ENCODE measurements at regions not wholly inside any gene's neighbourhood (a gene's known extent, or its start where the extent isn't known, plus 50 kb on each side); places are given as distances from the start of the nearest gene placed in this dataset.

DNA sequence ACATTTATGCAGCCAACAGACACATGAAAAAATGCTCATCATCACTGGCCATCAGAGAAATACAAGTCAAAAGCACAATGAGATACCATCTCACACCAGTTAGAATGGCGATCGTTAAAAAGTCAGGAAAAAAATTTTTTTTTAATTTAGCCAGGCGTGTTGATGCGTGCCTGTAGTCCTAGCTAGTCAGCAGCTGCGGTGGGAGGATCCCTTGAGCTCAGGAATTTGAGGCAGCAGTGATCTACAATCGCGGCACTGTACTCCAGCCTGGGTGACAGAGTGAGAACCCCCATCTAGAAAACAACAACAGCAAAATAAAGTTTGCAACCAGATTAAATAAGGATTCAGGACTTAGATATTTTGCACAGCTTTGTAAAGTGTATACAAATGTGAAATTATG lies 65.7 kb upstream of the ALG13 start:
- DNase-seq (no peak), ATAC-seq (ENCODE audit: low read depth) (no peak)
- WGBS, 2 experiments (ENCODE audit: extremely low coverage in 2 of 2, insufficient read length in 1 of 2) = no CpG with 5 or more reads among the region's 7 CpGs
- Histone ChIP-seq H3K4me2 (ENCODE audit: low read depth, low read length) (no peak overlapping the region), H2BK15ac (ENCODE audit: low read depth, low read length) (no peak overlapping the region), H2AK9ac (replicated peaks; ENCODE audit: low read depth, low read length, poor library complexity) (no peak overlapping the region), H3K4me3 (ENCODE audit: insufficient read depth, low read depth, low read length) (no peak overlapping the region), H3K9me3 (ENCODE audit: control insufficient read depth, insufficient read depth, low read length) (no peaks in the 10 kb centered on the region), H3K9me1 (ENCODE audit: insufficient read depth, low read length) (no peaks in the 10 kb centered on the region), H2BK120ac (ENCODE audit: low read depth, low read length) (no peak overlapping the region), H4K20me1 (ENCODE audit: insufficient read depth, low read length) (no peaks in the 10 kb centered on the region), H3K36me3 (ENCODE audit: control insufficient read depth, insufficient read depth, low read length) (no peaks in the 10 kb centered on the region), H3K23ac (ENCODE audit: low read depth, low read length) (no peak overlapping the region), H3K79me1 (ENCODE audit: low read depth in 1 of 2, low read length in 2 of 2) (no peaks in the 10 kb centered on the region), H3K27ac (ENCODE audit: insufficient read depth, low read length) (no peak overlapping the region), H3K4ac (ENCODE audit: low read depth, low read length) (no peak overlapping the region), H2BK5ac (ENCODE audit: low read depth, low read length, poor library complexity, severe bottlenecking) (no peak overlapping the region), H4K5ac (ENCODE audit: low read depth, low read length) (no peak overlapping the region), H3K9ac (ENCODE audit: low read depth, low read length) (no peak overlapping the region), H3K14ac (replicated peaks; ENCODE audit: low read depth, low read length) (no peak overlapping the region), H3K27me3 (ENCODE audit: control insufficient read depth, insufficient read depth, low read length) (no peaks in the 10 kb centered on the region), H3K4me1 (ENCODE audit: control insufficient read depth, insufficient read depth, low read length) (no peaks in the 10 kb centered on the region), H2AK5ac (ENCODE audit: low read depth, low read length) (no peak overlapping the region), H3K56ac (ENCODE audit: extremely low read depth, insufficient read depth, low read length) (no peak overlapping the region), H2AFZ (replicated peaks; ENCODE audit: low read length, poor library complexity) (no peak overlapping the region), H2BK20ac (ENCODE audit: low read depth, low read length) (no peak overlapping the region), H4K8ac (ENCODE audit: low read depth in 2 of 2, low read length in 2 of 2) (no peak overlapping the region), H3K18ac (ENCODE audit: low read depth, low read length) (no peak overlapping the region), H4K91ac (ENCODE audit: insufficient read depth, low read depth, low read length) (no peak overlapping the region)
- POLR2A ChIA-PET (ENCODE audit: unreplicated experiment) = no interaction called here
- CTCF ChIA-PET = no interaction called here
- dilution Hi-C loops (cut with HindIII; ENCODE audit: low sequenced_read_pairs, unreplicated experiment) (no loop called here), intact Hi-C loops (cut with micrococcal nuclease) (no loop called here), in situ Hi-C loops (cut with MboI; ENCODE audit: low sequenced_read_pairs) (no loop called here)
- no peak for TF ChIP-seq POLR2A (IDR thresholded peaks at IDR 0.05; ENCODE audit: low read depth, low read length)
- no peak for TF ChIP-seq RFX5 (IDR thresholded peaks at IDR 0.05; ENCODE audit: low read depth, low read length)
- no peak for TF ChIP-seq NFE2L2 (IDR thresholded peaks at IDR 0.05; ENCODE audit: low read depth, low read length)
- TF ChIP-seq, protein P1, sequence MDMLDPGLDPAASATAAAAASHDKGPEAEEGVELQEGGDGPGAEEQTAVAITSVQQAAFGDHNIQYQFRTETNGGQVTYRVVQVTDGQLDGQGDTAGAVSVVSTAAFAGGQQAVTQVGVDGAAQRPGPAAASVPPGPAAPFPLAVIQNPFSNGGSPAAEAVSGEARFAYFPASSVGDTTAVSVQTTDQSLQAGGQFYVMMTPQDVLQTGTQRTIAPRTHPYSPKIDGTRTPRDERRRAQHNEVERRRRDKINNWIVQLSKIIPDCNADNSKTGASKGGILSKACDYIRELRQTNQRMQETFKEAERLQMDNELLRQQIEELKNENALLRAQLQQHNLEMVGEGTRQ (IDR thresholded peaks at IDR 0.05; ENCODE audit: low read depth, low read length) = no peak
- TF ChIP-seq CHD1 (IDR thresholded peaks at IDR 0.05; ENCODE audit: low read depth, low read length) = no peak
- no peak for TF ChIP-seq MXI1 (IDR thresholded peaks at IDR 0.05; ENCODE audit: borderline replicate concordance, low read depth, low read length)
- TF ChIP-seq RAD21 (IDR thresholded peaks at IDR 0.05; ENCODE audit: low read length) = no peak
- TF ChIP-seq ELK1 (IDR thresholded peaks at IDR 0.05; ENCODE audit: borderline replicate concordance, low read depth, low read length) = no peak
- no peak for TF ChIP-seq RCOR1 (IDR thresholded peaks at IDR 0.05; ENCODE audit: insufficient replicate concordance, low read length)
- TF ChIP-seq SMC3 (IDR thresholded peaks at IDR 0.05; ENCODE audit: low read depth, low read length) = no peak
- TF ChIP-seq, protein P2, sequence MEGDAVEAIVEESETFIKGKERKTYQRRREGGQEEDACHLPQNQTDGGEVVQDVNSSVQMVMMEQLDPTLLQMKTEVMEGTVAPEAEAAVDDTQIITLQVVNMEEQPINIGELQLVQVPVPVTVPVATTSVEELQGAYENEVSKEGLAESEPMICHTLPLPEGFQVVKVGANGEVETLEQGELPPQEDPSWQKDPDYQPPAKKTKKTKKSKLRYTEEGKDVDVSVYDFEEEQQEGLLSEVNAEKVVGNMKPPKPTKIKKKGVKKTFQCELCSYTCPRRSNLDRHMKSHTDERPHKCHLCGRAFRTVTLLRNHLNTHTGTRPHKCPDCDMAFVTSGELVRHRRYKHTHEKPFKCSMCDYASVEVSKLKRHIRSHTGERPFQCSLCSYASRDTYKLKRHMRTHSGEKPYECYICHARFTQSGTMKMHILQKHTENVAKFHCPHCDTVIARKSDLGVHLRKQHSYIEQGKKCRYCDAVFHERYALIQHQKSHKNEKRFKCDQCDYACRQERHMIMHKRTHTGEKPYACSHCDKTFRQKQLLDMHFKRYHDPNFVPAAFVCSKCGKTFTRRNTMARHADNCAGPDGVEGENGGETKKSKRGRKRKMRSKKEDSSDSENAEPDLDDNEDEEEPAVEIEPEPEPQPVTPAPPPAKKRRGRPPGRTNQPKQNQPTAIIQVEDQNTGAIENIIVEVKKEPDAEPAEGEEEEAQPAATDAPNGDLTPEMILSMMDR (conservative IDR thresholded peaks at IDR 0.05; ENCODE audit: low read depth, low read length) = no peak
- no peak for TF ChIP-seq FOS (IDR thresholded peaks at IDR 0.05; ENCODE audit: low read depth, low read length)
- TF ChIP-seq CEBPB (IDR thresholded peaks at IDR 0.05; ENCODE audit: low read depth, low read length) = no peak
- no peak for TF ChIP-seq MAFK (IDR thresholded peaks at IDR 0.05; ENCODE audit: low read depth, low read length)
- TF ChIP-seq BHLHE40 (IDR thresholded peaks at IDR 0.05; ENCODE audit: low read depth, low read length) = no peak
- TF ChIP-seq MAZ (IDR thresholded peaks at IDR 0.05; ENCODE audit: borderline replicate concordance, low read depth, low read length) = no peak
- BruUV-seq (replicated peaks) = no TSS peak

All from IMR-90 (cell line).